Dedifferentiated amniotic fluid mesenchymal stem cell (primary cell): ENCODE measurements at regions not wholly inside any gene's neighbourhood (a gene's known extent, or its start where the extent isn't known, plus 50 kb on each side); places are given as distances from the start of the nearest gene placed in this dataset.

Source experiments
- DNase-seq: peaks from one replicate; pipeline ENCODE4 v3.0.0-alpha.2; 2016; ENCODE audit errors: extremely low spot score

- DNase-seq: no peak
These were observed 171.1 kb downstream of the ZFP36L2 start for GRCh38 chr2:43055086-43055912.

DNA sequence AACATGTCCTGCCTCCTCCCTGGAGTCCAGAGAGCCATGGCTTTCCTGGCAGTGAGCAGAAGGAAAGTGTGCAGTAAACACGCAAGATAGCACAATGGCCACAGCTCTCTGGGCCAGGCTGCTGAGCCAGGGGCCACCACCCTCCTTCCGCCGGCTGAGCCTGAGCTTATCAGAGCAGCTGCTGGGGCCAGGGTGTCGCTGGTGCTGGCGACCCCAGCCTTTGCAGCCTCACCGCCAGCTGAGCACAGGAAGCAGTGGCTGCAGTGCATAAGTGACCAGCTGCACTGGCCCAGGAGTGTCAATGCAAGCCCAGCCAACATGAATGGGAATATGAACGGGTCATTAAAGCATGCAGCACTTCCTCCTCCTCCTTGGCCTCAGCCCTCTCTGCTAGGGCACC, 172.0 kb downstream of the ZFP36L2 start:
- no peak for DNase-seq

- DNase-seq: no peak
These were observed 173.5 kb downstream of the ZFP36L2 start for GRCh38 chr2:43052944-43053306.

GRCh38 chr2:43052204-43052943, 174.0 kb downstream of the ZFP36L2 start:
- no peak for DNase-seq

GRCh38 chr2:43051338-43051737, 175.1 kb downstream of the ZFP36L2 start:
- peak; percentile 21 for DNase-seq

GRCh38 chr2:43050866-43051265, 175.5 kb downstream of the ZFP36L2 start:
- no peak for DNase-seq

DNA sequence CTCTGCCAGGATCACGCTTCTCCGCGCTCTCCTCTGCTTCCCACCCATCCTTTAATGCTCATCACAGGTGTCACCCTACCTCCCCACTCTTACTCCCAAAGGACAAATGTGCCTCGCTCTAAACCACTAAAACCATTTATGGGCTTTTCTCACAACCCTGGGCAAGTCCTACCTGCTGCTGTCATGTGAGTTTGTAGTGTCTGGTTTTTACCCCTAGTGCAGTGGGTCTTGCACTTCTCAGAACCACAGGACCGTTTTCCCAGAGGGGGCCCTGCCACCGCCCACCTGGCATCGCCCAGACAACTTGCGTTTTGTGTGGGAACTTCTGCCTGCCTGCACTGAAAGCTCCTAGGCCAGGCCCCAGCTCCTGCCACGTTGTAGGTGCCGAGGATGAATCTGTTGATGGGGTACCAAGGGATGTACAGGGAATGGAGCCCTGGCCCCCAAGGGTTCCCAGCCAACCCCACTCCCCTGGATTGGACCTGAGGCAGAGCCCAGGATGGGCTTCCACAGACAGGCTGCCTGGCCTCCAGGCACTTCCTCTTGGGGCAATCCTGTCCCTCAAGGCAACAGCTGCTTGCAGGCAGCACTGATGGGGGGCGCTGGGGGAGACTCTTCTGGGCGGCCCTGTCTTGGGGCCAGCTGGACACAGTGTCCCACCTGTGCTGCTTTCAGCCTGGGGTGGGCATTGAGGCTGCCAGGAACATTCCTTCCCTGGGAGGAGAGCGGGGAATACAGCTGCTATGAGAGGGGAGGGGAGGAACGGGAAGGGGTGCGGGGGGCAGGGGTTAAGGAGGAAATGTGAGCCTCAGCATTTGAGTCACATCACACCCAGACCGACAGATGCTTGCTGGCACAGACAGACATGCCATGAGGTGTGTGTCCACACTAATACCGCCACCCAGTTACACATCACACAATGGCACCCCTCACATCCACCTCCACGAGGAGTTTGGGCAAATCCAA, 176.3 kb downstream of the ZFP36L2 start:
- DNase-seq: no peak

- no peak for DNase-seq
These were observed 179.1 kb downstream of the ZFP36L2 start for GRCh38 chr2:43047187-43047780.

- DNase-seq: no peak
These were observed 180.5 kb downstream of the ZFP36L2 start for GRCh38 chr2:43045866-43046265.

GRCh38 chr2:43044093-43044681, 182.2 kb downstream of the ZFP36L2 start:
- DNase-seq: no peak

DNA sequence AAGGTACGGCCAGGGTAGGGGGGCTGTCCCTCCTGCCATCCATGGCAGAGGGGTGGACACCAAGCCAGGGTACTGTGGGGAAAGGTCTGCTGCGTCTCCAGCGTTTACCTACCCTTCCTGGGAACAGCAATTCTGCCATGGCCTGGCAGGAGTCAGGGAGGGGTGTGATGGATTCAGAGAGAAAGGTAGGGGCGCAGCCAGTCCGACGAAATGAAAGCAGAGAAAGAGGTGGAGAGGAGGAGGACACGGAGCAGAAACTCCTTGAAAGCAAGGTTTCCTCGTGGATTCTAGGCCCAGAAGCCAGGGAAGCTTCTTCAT, 182.9 kb downstream of the ZFP36L2 start:
- DNase-seq: no peak

DNA sequence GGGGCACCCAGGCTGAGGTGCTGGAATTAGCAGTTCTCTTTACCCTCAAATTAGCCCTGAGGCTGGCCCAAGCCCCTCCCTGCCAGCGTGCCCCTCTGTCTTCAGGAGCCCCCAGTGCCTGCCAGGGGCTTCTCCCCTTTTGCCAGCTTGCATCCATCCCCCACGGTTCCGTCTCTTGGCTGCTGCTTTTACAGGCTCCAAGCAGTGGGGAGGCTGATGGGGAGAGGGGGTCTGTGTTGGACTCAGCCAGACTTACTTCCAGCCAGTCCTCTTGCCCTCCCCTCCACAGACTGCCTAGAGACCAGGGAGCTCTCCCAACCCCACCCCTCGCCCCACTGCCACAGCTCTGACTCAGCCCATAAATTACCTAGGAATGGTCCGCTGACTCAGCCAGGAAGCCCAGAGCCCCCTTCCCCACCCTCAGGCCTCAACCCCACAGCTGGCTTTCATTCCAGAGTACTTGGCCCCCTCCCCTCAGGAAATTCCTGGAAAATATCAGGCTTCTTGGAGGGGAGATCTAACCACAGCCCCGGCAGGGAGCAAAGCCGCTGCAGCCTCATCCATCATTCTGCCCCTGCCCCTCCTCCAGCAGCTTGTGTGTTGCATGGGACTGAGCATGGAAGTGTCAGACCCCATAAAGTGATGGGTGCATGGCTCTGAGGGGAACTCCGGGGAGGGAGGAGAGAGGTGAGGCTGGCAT, 184.6 kb downstream of the ZFP36L2 start:
- DNase-seq: peak; percentile 94

DNA sequence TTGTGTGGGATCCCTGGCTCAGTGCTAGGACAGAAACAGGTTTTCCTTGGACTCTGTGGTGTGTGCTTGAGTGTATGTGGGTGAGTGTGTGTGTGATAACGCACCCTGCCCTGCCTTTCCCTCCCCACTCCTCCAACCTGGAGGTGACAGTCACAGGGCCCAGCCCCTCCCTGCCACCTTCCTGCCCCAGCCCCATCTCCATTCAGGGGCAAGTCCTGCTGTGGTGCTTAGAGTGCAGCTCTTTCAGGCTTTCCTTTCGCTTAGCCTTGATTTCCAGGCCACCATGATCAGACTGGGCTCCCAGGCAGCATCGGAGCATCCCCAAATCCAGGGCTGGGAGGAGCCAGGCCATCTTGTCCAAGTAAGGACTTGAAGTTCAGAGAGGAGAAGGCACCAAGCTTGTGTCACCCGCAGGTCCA, 185.2 kb downstream of the ZFP36L2 start:
- DNase-seq: no peak

DNA sequence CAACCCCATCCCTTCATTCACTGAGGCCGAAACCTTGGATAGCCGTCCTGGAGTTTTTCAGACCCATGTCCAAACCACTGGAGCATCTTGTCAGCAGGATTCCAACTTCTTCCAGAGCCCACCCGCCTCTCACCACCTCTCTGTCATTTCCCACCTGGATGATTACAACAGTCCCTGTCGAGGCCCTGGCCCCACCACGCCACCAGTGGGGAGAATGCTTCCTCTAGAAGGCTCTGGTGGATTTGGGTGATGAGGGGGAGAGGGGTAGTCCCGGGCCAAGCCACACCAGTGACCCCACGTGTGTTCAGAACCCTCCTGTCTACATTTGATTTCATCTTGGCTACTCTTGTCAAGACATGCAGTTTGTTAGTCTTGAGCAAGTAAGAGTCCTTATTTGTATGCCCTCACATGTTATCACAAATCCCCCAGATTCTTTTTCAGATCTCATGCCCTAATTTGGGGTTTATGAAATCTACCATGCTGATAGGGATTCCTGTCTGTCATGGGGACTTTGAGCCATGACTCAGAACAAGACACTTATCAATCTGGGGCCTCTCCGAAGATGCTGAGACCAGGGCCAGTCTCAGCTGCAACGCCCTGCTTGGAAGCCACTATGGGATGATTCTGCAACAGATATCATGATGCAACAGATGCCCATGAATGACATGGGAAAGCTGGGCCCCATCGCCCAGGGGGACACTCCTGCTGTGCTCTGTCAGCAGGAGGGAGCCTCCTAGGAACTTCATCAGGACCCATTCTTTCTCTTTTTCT, 186.1 kb downstream of the ZFP36L2 start:
- no peak for DNase-seq

- DNase-seq: no peak
These were observed 186.9 kb downstream of the ZFP36L2 start for GRCh38 chr2:43039376-43040080.

DNA sequence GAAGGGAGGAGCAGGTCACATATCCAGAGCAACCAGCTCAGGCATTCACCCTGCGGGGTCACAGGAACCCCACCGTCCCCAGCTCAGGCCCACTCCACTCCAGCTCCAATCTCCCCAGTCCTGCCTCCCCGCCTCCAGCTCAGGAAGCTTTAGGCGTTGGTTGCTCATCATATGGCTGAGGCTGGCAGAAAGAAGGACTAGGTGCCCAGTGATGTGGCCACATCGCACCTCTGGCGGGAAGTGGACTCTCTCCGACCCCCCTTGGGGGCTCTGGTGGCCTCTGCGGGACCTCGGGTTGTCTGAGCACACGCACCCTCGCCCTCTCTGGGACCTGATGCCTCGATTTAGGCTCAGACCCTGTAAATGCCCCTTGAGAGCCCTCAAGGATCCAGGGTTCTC, 187.7 kb downstream of the ZFP36L2 start:
- no peak for DNase-seq

- peak; percentile 22 for DNase-seq
These were observed 188.2 kb downstream of the ZFP36L2 start for GRCh38 chr2:43038034-43038695.

- no peak for DNase-seq
These were observed 190.5 kb downstream of the ZFP36L2 start for GRCh38 chr2:43035922-43036321.

DNA sequence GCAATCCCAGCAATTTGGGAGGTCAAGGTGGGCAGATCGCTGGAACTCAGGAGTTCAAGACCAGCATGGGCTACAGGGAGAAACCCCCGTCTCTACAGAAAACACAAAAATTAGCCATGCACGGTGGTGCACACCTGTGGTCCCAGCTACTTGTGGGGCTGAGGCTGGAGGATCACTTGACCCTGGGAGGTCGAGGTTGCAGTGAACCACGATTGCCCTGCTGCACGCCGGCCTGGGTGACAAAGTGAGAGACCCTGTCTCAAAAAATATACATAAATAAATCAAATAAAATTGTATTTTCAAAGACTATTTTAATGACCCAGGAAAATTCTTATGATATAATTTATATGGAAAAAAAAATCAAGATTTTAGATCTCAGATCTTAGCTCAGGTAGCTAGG, 191.5 kb downstream of the ZFP36L2 start:
- no peak for DNase-seq
